RWPE2 (cell line): ENCODE measurements at regions not wholly inside any gene's neighbourhood (a gene's known extent, or its start where the extent isn't known, plus 50 kb on each side); places are given as distances from the start of the nearest gene placed in this dataset.

Experiments
- ATAC-seq: fragments of 200-7000 bp; cut with Tn5 transposase; 3 replicates; pipeline ENCODE4 v1.9.1; 2021; ENCODE audit warnings: low read depth
- DNase-seq: peaks from one replicate; pipeline ENCODE4 v3.0.0-alpha.2; 2020; ENCODE audit warnings: low spot score
- H3K27ac ChIP-seq: fragments of 450-650 bp; 2 replicates; pipeline ENCODE4 v1.5.1; 2017; ENCODE audit warnings: mild to moderate bottlenecking; ENCODE audit not compliant: poor library complexity, severe bottlenecking
- H3K27me3 ChIP-seq: fragments of 250-450 bp; sonication (Bioruptor Pico); 2 replicates; pipeline ENCODE4 v1.5.1; 2021; ENCODE audit warnings: mild to moderate bottlenecking, moderate library complexity; ENCODE audit not compliant: insufficient read depth, poor library complexity, severe bottlenecking
- H3K36me3 ChIP-seq: fragments of 250-450 bp; sonication (Bioruptor Pico); 2 replicates; pipeline ENCODE4 v1.5.1; 2020; ENCODE audit warnings: low read depth, mild to moderate bottlenecking, moderate library complexity
- H3K4me1 ChIP-seq: fragments of 250-450 bp; sonication (Bioruptor Pico); 2 replicates; pipeline ENCODE4 v1.5.1; 2021; ENCODE audit warnings: mild to moderate bottlenecking, moderate library complexity; ENCODE audit not compliant: insufficient read depth, poor library complexity, severe bottlenecking
- H3K4me3 ChIP-seq: fragments of 250-450 bp; sonication (Bioruptor Pico); 2 replicates; pipeline ENCODE4 v1.5.1; 2021; ENCODE audit warnings: mild to moderate bottlenecking, moderate library complexity; ENCODE audit not compliant: severe bottlenecking
- H3K9me3 ChIP-seq: fragments of 250-450 bp; sonication (Bioruptor Pico); 2 replicates; pipeline ENCODE4 v1.5.1; 2021; ENCODE audit warnings: mild to moderate bottlenecking, moderate library complexity; ENCODE audit not compliant: severe bottlenecking
- TF ChIP-seq, protein P1 (sequence below): fragments of 450-650 bp; IDR thresholded peaks from one replicate; pipeline ENCODE4 v1.5.1; 2017; ENCODE audit warnings: mild to moderate bottlenecking, moderate library complexity; ENCODE audit not compliant: poor library complexity, severe bottlenecking

DNA sequence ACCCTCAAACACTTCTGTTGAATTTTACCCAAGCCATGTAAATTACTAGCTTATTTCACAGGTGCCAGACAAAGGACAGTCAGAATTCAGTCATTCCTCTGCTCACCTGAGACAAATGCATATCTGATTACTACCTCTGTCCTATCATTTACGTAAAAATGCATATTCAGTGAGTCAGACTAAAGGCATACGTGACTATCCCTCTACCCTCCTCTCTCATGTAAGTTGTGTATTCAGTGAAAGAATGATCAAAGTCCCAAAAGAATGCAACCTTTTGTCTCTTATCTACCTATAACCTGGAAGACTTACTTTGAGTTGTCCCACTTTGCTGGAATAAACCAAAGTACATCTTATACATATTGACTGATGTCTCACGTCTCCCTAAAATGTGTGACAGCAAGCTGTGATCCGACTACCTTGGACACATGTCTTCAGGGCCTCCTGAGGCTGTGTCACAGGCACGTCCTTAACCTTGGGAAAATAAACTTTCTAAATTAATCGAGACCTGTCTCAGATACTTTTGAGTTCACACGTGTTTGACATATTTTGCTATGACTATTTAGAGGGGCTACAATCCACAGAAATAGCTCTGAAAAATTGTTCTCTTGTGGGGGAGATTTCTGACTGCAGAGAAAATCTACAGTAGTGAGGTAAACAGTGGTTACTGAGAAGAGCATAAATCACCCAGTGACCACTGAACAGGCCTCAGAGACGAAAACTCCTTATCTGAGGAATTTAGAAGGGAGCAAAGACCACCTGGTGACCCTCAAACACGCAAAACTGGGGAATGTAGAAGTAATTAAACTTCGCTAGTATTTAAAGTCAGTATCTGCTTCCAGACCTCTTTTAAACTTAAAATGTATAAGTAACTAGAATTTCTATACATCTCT lies 1575.8 kb downstream of the STIM2 start:
- TF ChIP-seq, protein P1, sequence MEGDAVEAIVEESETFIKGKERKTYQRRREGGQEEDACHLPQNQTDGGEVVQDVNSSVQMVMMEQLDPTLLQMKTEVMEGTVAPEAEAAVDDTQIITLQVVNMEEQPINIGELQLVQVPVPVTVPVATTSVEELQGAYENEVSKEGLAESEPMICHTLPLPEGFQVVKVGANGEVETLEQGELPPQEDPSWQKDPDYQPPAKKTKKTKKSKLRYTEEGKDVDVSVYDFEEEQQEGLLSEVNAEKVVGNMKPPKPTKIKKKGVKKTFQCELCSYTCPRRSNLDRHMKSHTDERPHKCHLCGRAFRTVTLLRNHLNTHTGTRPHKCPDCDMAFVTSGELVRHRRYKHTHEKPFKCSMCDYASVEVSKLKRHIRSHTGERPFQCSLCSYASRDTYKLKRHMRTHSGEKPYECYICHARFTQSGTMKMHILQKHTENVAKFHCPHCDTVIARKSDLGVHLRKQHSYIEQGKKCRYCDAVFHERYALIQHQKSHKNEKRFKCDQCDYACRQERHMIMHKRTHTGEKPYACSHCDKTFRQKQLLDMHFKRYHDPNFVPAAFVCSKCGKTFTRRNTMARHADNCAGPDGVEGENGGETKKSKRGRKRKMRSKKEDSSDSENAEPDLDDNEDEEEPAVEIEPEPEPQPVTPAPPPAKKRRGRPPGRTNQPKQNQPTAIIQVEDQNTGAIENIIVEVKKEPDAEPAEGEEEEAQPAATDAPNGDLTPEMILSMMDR, result no peak
- Histone ChIP-seq H3K27ac (peak overlapping the region; percentile 93), H3K4me3 (no peak overlapping the region), H3K9me3 (no peaks in the 10 kb centered on the region), H3K27me3 (no peaks in the 10 kb centered on the region), H3K4me1 (peaks cover 24% of the 10 kb centered on the region), H3K36me3 (no peaks in the 10 kb centered on the region)
- DNase-seq (no peak), ATAC-seq (peak; percentile 99)

DNA sequence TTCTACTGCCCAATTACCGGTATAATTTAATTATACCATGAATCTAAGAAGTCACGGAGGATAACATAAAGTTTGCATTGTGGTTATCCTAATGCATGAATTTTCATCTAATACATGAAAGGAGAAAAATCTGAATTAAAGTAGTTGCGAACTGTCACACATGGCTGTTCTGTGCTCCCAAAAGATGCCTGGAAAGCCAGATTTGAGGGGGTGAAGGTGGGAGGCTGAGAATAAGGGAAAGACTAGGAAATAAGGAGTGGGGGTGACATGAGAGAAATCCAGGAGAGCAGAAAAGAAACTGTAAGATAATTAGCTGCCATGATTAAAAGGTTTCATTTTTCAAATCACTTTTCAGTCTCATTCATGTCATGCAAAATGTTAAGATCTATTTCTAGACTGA lies 1582.7 kb downstream of the STIM2 start:
- Histone ChIP-seq H3K4me1 (no peaks in the 10 kb centered on the region), H3K27me3 (no peaks in the 10 kb centered on the region), H3K4me3 (no peak overlapping the region), H3K9me3 (no peaks in the 10 kb centered on the region), H3K27ac (no peak overlapping the region), H3K36me3 (no peaks in the 10 kb centered on the region)
- no peak for ATAC-seq
- TF ChIP-seq, protein P1, result no peak
- DNase-seq, result no peak

GRCh38 chr4:28443801-28444412 lies 1583.3 kb downstream of the STIM2 start:
- no peak overlapping the region for H3K27ac ChIP-seq
- H3K4me3 ChIP-seq, result no peak overlapping the region
- no peaks in the 10 kb centered on the region for H3K4me1 ChIP-seq
- DNase-seq, result peak; percentile 38
- no peaks in the 10 kb centered on the region for H3K9me3 ChIP-seq
- no peaks in the 10 kb centered on the region for H3K36me3 ChIP-seq
- peak; percentile 84 for ATAC-seq
- TF ChIP-seq, protein P1, result no peak
- no peaks in the 10 kb centered on the region for H3K27me3 ChIP-seq

GRCh38 chr4:28444886-28445496 lies 1584.3 kb downstream of the STIM2 start:
- DNase-seq (no peak), ATAC-seq (peak; percentile 70; the same call in 1 of the 3 replicates)
- H3K4me3 ChIP-seq, result no peak overlapping the region
- H3K27me3 ChIP-seq, result no peaks in the 10 kb centered on the region
- H3K4me1 ChIP-seq, result no peaks in the 10 kb centered on the region
- no peaks in the 10 kb centered on the region for H3K36me3 ChIP-seq
- H3K27ac ChIP-seq, result peak overlapping the region; percentile 44
- H3K9me3 ChIP-seq, result no peaks in the 10 kb centered on the region
- TF ChIP-seq, protein P1, result no peak
